H9 (cell line): ENCODE measurements at regions not wholly inside any gene's neighbourhood (a gene's known extent, or its start where the extent isn't known, plus 50 kb on each side); places are given as distances from the start of the nearest gene placed in this dataset.

Source experiments
- DNase-seq: peaks from one replicate; pipeline ENCODE4 v3.0.0-alpha.2; 2017
- H2AFZ ChIP-seq: one replicate; pipeline ENCODE4 v1.6.1; 2013; ENCODE audit warnings: mild to moderate bottlenecking, low read length, control low read depth, moderate library complexity
- H2AK5ac ChIP-seq: 2 replicates; pipeline ENCODE4 v1.6.1; 2013; ENCODE audit warnings: low read length, control low read depth, mixed read lengths; ENCODE audit not compliant: insufficient read length
- H2BK120ac ChIP-seq: one replicate; pipeline ENCODE4 v1.6.1; 2013; ENCODE audit warnings: low read depth, mild to moderate bottlenecking, low read length, control low read depth, inconsistent platforms; ENCODE audit not compliant: poor library complexity, severe bottlenecking
- H2BK12ac ChIP-seq: 2 replicates; pipeline ENCODE4 v1.6.1; 2013; ENCODE audit warnings: low read length, control low read depth, mixed read lengths, low read depth; ENCODE audit not compliant: insufficient read length
- H2BK15ac ChIP-seq: 2 replicates; pipeline ENCODE4 v1.6.1; 2013; ENCODE audit warnings: low read depth, low read length, control low read depth
- H2BK20ac ChIP-seq: one replicate; pipeline ENCODE4 v1.6.1; 2013; ENCODE audit warnings: low read depth, mild to moderate bottlenecking, low read length, control low read depth, inconsistent platforms; ENCODE audit not compliant: poor library complexity, severe bottlenecking
- H2BK5ac ChIP-seq: 2 replicates; pipeline ENCODE4 v1.6.1; 2013; ENCODE audit warnings: low read length, control low read depth, mixed read lengths; ENCODE audit not compliant: insufficient read length
- H3K14ac ChIP-seq: 2 replicates; pipeline ENCODE4 v1.6.1; 2013; ENCODE audit warnings: low read length, control low read depth; ENCODE audit not compliant: insufficient read depth
- H3K18ac ChIP-seq: 2 replicates; pipeline ENCODE4 v1.6.1; 2013; ENCODE audit warnings: low read depth, mild to moderate bottlenecking, mixed read lengths, low read length, control low read depth; ENCODE audit not compliant: insufficient read length
- H3K23ac ChIP-seq: 2 replicates; pipeline ENCODE4 v1.6.1; 2013; ENCODE audit warnings: low read length, control low read depth, mixed read lengths, low read depth; ENCODE audit not compliant: insufficient read length
- H3K23me2 ChIP-seq: 2 replicates; pipeline ENCODE4 v1.6.1; 2013; ENCODE audit warnings: low read depth, mild to moderate bottlenecking, mixed read lengths, low read length, control low read depth; ENCODE audit not compliant: insufficient read length, poor library complexity, severe bottlenecking
- H3K27ac ChIP-seq: 2 replicates; pipeline ENCODE4 v1.5.1; 2013; ENCODE audit warnings: low read length, control low read depth, mixed read lengths, low read depth; ENCODE audit not compliant: insufficient read length
- H3K27me3 ChIP-seq: 2 replicates; pipeline ENCODE4 v1.6.1; 2013; ENCODE audit warnings: low read length, control low read depth, inconsistent platforms; ENCODE audit not compliant: insufficient read depth
- H3K4ac ChIP-seq: 2 replicates; pipeline ENCODE4 v1.6.1; 2013; ENCODE audit warnings: low read depth, mild to moderate bottlenecking, control low read depth, inconsistent platforms, low read length, moderate library complexity
- H3K4me1 ChIP-seq: 2 replicates; pipeline ENCODE4 v1.6.1; 2013; ENCODE audit warnings: low read length, control low read depth, inconsistent platforms; ENCODE audit not compliant: insufficient read depth
- H3K4me2 ChIP-seq: 2 replicates; pipeline ENCODE4 v1.6.1; 2013; ENCODE audit warnings: low read length, control low read depth, mixed read lengths; ENCODE audit not compliant: insufficient read length, insufficient read depth
- H3K56ac ChIP-seq: 2 replicates; pipeline ENCODE4 v1.6.1; 2013; ENCODE audit warnings: low read depth, mild to moderate bottlenecking, mixed read lengths, low read length, control low read depth; ENCODE audit not compliant: insufficient read length
- H3K79me1 ChIP-seq: 2 replicates; pipeline ENCODE4 v1.6.1; 2013; ENCODE audit warnings: low read depth, mild to moderate bottlenecking, moderate library complexity, low read length, control low read depth, inconsistent platforms; ENCODE audit not compliant: insufficient read depth, poor library complexity, severe bottlenecking
- H3K79me2 ChIP-seq: 2 replicates; pipeline ENCODE4 v1.6.1; 2013; ENCODE audit warnings: low read length, control low read depth, inconsistent platforms; ENCODE audit not compliant: insufficient read depth
- H3K9ac ChIP-seq: 2 replicates; pipeline ENCODE4 v1.6.1; 2013; ENCODE audit warnings: low read length, control low read depth, mixed read lengths; ENCODE audit not compliant: insufficient read length; ENCODE audit errors: extremely low read depth
- H3K9me3 ChIP-seq: one replicate; pipeline ENCODE4 v1.6.1; 2013; ENCODE audit warnings: low read depth, low read length, inconsistent platforms; ENCODE audit not compliant: control insufficient read depth
- H3T11ph ChIP-seq: one replicate; pipeline ENCODE4 v1.6.1; 2013; ENCODE audit warnings: mild to moderate bottlenecking, low read length, control low read depth, inconsistent platforms
- H4K20me1 ChIP-seq: one replicate; pipeline ENCODE4 v1.6.1; 2013; ENCODE audit not compliant: control insufficient read depth, insufficient read length, insufficient read depth
- H4K5ac ChIP-seq: 2 replicates; pipeline ENCODE4 v1.6.1; 2013; ENCODE audit warnings: low read depth, mild to moderate bottlenecking, mixed read lengths, low read length, control low read depth; ENCODE audit not compliant: insufficient read length
- H4K8ac ChIP-seq: replicated peaks from 2 replicates; pipeline ENCODE4 v1.6.1; 2013; ENCODE audit warnings: low read length, control low read depth, mixed read lengths, low read depth; ENCODE audit not compliant: insufficient read length
- H4K91ac ChIP-seq: 2 replicates; pipeline ENCODE4 v1.6.1; 2013; ENCODE audit warnings: low read depth, mild to moderate bottlenecking, moderate library complexity, mixed read lengths, low read length, control low read depth; ENCODE audit not compliant: insufficient read length
- H3K27ac Mint-ChIP-seq, 3 experiments: 2 replicates in 2 of 3; 3 replicates in 1 of 3; pipeline ENCODE4 v1.8.0; 2020 to 2021; ENCODE audit warnings: mixed read lengths in 3 of 3, mild to moderate bottlenecking in 1 of 3, moderate library complexity in 1 of 3
- H3K27me3 Mint-ChIP-seq: 2 replicates; pipeline ENCODE4 v1.8.0; 2021; ENCODE audit warnings: low read depth, mild to moderate bottlenecking, moderate library complexity, mixed read lengths
- H3K36me3 Mint-ChIP-seq, 3 experiments: 2 replicates in 2 of 3; 3 replicates in 1 of 3; pipeline ENCODE4 v1.8.0; 2020 to 2021; ENCODE audit warnings: low read depth in 3 of 3, mixed read lengths in 3 of 3; ENCODE audit not compliant: insufficient read depth in 1 of 3
- H3K4me1 Mint-ChIP-seq, 2 experiments: 2 replicates each; pipeline ENCODE4 v1.8.0; 2020; ENCODE audit warnings: mixed read lengths in 2 of 2
- H3K4me3 Mint-ChIP-seq, 2 experiments: 2 replicates in 1 of 2; 3 replicates in 1 of 2; pipeline ENCODE4 v1.8.0; 2020 to 2021; ENCODE audit warnings: mild to moderate bottlenecking in 2 of 2, mixed read lengths in 2 of 2, moderate library complexity in 1 of 2
- H3K9me3 Mint-ChIP-seq, 2 experiments: 2 replicates in 1 of 2; 3 replicates in 1 of 2; pipeline ENCODE4 v1.8.0; 2020; ENCODE audit warnings: mild to moderate bottlenecking in 2 of 2, mixed read lengths in 2 of 2, moderate library complexity in 1 of 2
- WGBS: extraction: QIAGEN DNeasy Blood & Tissue Kit; methylation state at CpG from one replicate; pipeline ENCODE4 v1.1.7; 2013; ENCODE audit warnings: missing lambda C conversion rate, low lambda C conversion rate, mixed read lengths; ENCODE audit not compliant: insufficient read length; ENCODE audit errors: extremely low coverage; 5-methylcytosine and 5-hydroxymethylcytosine counted together
- TF ChIP-seq, protein P1 (sequence below): fragments of 200-600 bp; sonication (generic); conservative IDR thresholded peaks from 3 replicates; pipeline ENCODE4 v1.8.0; 2021; ENCODE audit warnings: antibody characterized with exemption, mild to moderate bottlenecking

- Histone ChIP-seq H2BK15ac (no peak overlapping the region), H3K4me2 (no peak overlapping the region), H4K5ac (no peak overlapping the region), H2BK12ac (no peak overlapping the region), H3K9me3 (no peaks in the 10 kb centered on the region), H3K27me3 (no peaks in the 10 kb centered on the region), H3K56ac (no peak overlapping the region), H3K23me2 (no peaks in the 10 kb centered on the region), H2AK5ac (no peak overlapping the region), H4K8ac (no peak overlapping the region), H3K79me2 (no peaks in the 10 kb centered on the region), H3K4ac (no peak overlapping the region), H3K27ac (no peak overlapping the region), H3K18ac (no peak overlapping the region), H3K14ac (no peak overlapping the region), H2BK20ac (no peak overlapping the region), H2BK5ac (no peak overlapping the region), H2BK120ac (no peak overlapping the region), H3K23ac (no peak overlapping the region), H4K20me1 (no peaks in the 10 kb centered on the region), H4K91ac (no peak overlapping the region), H3T11ph (no peak overlapping the region), H3K9ac (no peak overlapping the region), H3K4me1 (no peaks in the 10 kb centered on the region), H2AFZ (no peak overlapping the region), H3K79me1 (no peaks in the 10 kb centered on the region)
- TF ChIP-seq, protein P1, sequence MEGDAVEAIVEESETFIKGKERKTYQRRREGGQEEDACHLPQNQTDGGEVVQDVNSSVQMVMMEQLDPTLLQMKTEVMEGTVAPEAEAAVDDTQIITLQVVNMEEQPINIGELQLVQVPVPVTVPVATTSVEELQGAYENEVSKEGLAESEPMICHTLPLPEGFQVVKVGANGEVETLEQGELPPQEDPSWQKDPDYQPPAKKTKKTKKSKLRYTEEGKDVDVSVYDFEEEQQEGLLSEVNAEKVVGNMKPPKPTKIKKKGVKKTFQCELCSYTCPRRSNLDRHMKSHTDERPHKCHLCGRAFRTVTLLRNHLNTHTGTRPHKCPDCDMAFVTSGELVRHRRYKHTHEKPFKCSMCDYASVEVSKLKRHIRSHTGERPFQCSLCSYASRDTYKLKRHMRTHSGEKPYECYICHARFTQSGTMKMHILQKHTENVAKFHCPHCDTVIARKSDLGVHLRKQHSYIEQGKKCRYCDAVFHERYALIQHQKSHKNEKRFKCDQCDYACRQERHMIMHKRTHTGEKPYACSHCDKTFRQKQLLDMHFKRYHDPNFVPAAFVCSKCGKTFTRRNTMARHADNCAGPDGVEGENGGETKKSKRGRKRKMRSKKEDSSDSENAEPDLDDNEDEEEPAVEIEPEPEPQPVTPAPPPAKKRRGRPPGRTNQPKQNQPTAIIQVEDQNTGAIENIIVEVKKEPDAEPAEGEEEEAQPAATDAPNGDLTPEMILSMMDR, result no peak
- H3K27me3 Mint-ChIP-seq, result peaks cover under 1% of the 10 kb centered on the region; the same call in 1 of the 2 replicates
- H3K9me3 Mint-ChIP-seq, result no peaks in the 10 kb centered on the region
- no peak for DNase-seq
- H3K4me1 Mint-ChIP-seq, result peaks cover 0 to 9% of the 10 kb centered on the region in 2 experiments; a peak in 3 of 4 replicates
- no CpG with 5 or more reads among the region's 6 CpGs for WGBS
- no peaks in the 10 kb centered on the region for H3K36me3 Mint-ChIP-seq
- H3K4me3 Mint-ChIP-seq, result no peak overlapping the region
- peak overlapping the region in 1 of 3 experiments; percentile 42; a peak in 1 of 7 replicates for H3K27ac Mint-ChIP-seq
These were observed 61.6 kb upstream of the ECE1 start for GRCh38 chr1:21351901-21352300.
